Lung (tissue), 11 donors: ENCODE measurements at regions not wholly inside any gene's neighbourhood (a gene's known extent, or its start where the extent isn't known, plus 50 kb on each side); places are given as distances from the start of the nearest gene placed in this dataset.
"Not testable (repeated sequence)": the region's sequence is repeated elsewhere in the genome, so short reads cannot be mapped to it uniquely, and the experiment has no call there.

ENCODE experiments used
- ATAC-seq: fragments of 200-7000 bp; cut with Tn5 transposase; one replicate; pipeline ENCODE4 v1.9.1; 2020; ENCODE audit warnings: moderate number of reproducible peaks; ENCODE audit not compliant: insufficient read depth, low FRiP score
- DNase-seq, 3 donors: peaks; one replicate each; pipeline ENCODE4 v3.0.0-alpha.2; 2013 to 2017
- H3K27ac ChIP-seq, 2 donors: one replicate each; pipeline ENCODE4 v1.5.1; 2013; ENCODE audit warnings: mild to moderate bottlenecking in 2 of 2, moderate library complexity in 2 of 2, control low read depth in 1 of 2, inconsistent platforms in 1 of 2, low read depth in 1 of 2, low read length in 1 of 2
- H3K27me3 ChIP-seq, 3 donors: one replicate each; pipeline ENCODE4 v1.5.1; 2013; ENCODE audit warnings: low read length in 2 of 3; ENCODE audit not compliant: control insufficient read depth in 3 of 3, insufficient read depth in 3 of 3
- H3K36me3 ChIP-seq, 4 donors: one replicate each; pipeline ENCODE4 v1.5.1; 2013; ENCODE audit warnings: low read length in 4 of 4, mild to moderate bottlenecking in 1 of 4, moderate library complexity in 1 of 4; ENCODE audit not compliant: control insufficient read depth in 4 of 4, insufficient read depth in 4 of 4
- H3K4me1 ChIP-seq, 5 donors: one replicate each; pipeline ENCODE4 v1.5.1; 2013; ENCODE audit warnings: low read length in 5 of 5, mild to moderate bottlenecking in 2 of 5, moderate library complexity in 1 of 5; ENCODE audit not compliant: control insufficient read depth in 5 of 5, insufficient read depth in 5 of 5
- H3K4me3 ChIP-seq: one replicate; pipeline ENCODE4 v1.5.1; 2013; ENCODE audit warnings: mild to moderate bottlenecking, control low read depth, moderate library complexity
- H3K9ac ChIP-seq, 2 donors: one replicate each; pipeline ENCODE4 v1.5.1; 2013; ENCODE audit warnings: low read length in 2 of 2, control low read depth in 1 of 2; ENCODE audit not compliant: insufficient read depth in 1 of 2
- H3K9me3 ChIP-seq, 4 donors: one replicate each; pipeline ENCODE4 v1.5.1; 2013; ENCODE audit warnings: low read length in 3 of 4, mild to moderate bottlenecking in 1 of 4, moderate library complexity in 1 of 4; ENCODE audit not compliant: control insufficient read depth in 4 of 4, insufficient read depth in 3 of 4
- WGBS, 2 donors: extraction: QIAGEN DNeasy Blood & Tissue Kit; methylation state at CpG; one replicate each; pipeline ENCODE4 v1.1.7; 2013; 5-methylcytosine and 5-hydroxymethylcytosine counted together
- TF ChIP-seq, protein P1 (sequence below): IDR thresholded peaks from 2 replicates; pipeline ENCODE4 v1.5.1; 2012; ENCODE audit warnings: mild to moderate bottlenecking; ENCODE audit errors: control extremely low read depth, extremely low read depth
- donor health status: control.
- donor health status: control.
- donor health status: Bipolar disorder and iron deficiency.
- donor health status: healthy.
- donor health status: DM: yes; HTN: yes; CAD: no.

DNA sequence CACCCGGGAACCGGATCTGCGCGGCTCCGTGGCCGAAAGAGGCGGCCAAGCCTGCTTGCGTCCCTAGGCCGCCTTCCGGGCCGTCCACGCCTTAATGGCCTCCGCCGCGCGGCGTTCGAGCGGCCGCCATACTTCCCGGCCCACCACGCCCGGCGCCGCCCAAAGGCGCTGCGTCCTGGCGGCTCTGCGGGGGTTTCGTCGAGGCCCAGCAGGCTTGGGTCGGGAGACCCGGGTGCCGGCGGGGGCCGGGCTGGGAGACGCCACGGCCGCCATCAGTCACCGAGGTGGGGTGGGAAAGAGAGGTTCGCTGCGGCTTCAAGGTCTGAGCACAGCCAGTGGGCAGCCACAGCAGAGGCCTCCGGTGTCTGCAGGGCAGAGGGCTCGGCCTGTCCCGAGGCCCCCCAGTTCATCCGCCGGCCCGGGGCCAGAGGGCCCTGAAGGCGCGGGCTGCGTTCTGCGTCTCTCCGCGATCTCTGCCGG is 545.8 kb upstream of the CDH10 start:
- TF ChIP-seq, protein P1, sequence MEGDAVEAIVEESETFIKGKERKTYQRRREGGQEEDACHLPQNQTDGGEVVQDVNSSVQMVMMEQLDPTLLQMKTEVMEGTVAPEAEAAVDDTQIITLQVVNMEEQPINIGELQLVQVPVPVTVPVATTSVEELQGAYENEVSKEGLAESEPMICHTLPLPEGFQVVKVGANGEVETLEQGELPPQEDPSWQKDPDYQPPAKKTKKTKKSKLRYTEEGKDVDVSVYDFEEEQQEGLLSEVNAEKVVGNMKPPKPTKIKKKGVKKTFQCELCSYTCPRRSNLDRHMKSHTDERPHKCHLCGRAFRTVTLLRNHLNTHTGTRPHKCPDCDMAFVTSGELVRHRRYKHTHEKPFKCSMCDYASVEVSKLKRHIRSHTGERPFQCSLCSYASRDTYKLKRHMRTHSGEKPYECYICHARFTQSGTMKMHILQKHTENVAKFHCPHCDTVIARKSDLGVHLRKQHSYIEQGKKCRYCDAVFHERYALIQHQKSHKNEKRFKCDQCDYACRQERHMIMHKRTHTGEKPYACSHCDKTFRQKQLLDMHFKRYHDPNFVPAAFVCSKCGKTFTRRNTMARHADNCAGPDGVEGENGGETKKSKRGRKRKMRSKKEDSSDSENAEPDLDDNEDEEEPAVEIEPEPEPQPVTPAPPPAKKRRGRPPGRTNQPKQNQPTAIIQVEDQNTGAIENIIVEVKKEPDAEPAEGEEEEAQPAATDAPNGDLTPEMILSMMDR: no peak
- WGBS, 2 donors: 94 to 95% methylated on average over 55 of the region's 55 CpGs
- H3K9ac ChIP-seq: no peak overlapping the region
- ATAC-seq (no peak), DNase-seq (no peak)
- H3K4me1 ChIP-seq: no peaks in the 10 kb centered on the region
- H3K36me3 ChIP-seq: no peaks in the 10 kb centered on the region
- no peaks in the 10 kb centered on the region for H3K27me3 ChIP-seq
- peaks cover 0 to 2% (median under 1%) of the 10 kb centered on the region in 4 donors for H3K9me3 ChIP-seq
- no peak overlapping the region for H3K27ac ChIP-seq
- no peak overlapping the region for H3K4me3 ChIP-seq

DNA sequence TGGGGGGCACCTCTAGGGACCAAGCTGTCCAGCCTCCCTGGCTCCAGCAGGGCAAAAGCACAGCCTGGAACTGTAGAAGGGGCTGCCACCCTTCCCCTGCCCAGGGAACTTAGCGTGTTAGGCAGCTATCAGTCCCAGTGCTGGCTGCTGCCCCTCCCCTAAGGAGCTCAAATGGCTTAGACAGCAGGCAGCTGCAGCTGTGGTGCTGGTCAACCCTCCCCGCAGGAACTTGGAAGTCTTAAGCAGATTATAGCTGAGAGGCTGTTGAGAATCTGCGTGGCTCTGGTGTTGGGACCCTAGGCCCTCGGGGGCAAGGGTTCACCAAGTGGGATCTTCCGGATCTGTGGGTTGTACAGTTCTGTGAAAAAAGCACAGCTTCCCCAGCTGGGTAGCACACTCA is 536.5 kb upstream of the CDH10 start:
- ATAC-seq (no peak), DNase-seq (no peak)
- 88 to 94% methylated on average over 5 of the region's 5 CpGs for WGBS, 2 donors

DNA sequence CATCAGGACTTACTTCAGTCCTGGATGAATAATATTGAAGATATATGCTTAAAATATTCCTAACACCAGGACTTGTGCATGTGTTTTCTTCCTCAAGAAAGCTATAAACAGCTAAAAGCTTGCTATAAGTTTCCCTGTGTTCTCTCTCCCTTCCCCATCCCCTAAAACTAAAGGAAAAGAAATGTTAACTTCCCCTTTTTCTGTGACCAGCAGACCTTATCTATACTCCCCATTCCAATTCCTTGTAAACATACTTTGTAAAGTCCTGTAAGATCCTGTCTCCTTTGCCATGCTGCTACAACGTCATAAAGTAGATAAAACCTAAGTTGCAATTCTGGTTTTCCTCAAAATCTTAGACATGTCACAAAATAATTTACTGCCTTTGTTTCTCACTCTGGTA is 517.8 kb upstream of the CDH10 start:
- not testable (repeated sequence) for H3K36me3 ChIP-seq, H3K9me3 ChIP-seq, DNase-seq, H3K27me3 ChIP-seq, H3K9ac ChIP-seq, H3K4me3 ChIP-seq, H3K4me1 ChIP-seq, H3K27ac ChIP-seq, ATAC-seq
- WGBS, 2 donors: 0% methylated on average over 1 of the region's 1 CpG

More for the DNA sequence above, 536.5 kb upstream of the CDH10 start:
- Histone ChIP-seq H3K9me3 (peaks cover 0 to 3% (median 0%) of the 10 kb centered on the region in 4 donors), H3K36me3 (no peaks in the 10 kb centered on the region), H3K9ac (no peak overlapping the region), H3K27ac (no peak overlapping the region), H3K27me3 (no peaks in the 10 kb centered on the region), H3K4me1 (no peaks in the 10 kb centered on the region), H3K4me3 (no peak overlapping the region)
- TF ChIP-seq, protein P1: no peak

DNA sequence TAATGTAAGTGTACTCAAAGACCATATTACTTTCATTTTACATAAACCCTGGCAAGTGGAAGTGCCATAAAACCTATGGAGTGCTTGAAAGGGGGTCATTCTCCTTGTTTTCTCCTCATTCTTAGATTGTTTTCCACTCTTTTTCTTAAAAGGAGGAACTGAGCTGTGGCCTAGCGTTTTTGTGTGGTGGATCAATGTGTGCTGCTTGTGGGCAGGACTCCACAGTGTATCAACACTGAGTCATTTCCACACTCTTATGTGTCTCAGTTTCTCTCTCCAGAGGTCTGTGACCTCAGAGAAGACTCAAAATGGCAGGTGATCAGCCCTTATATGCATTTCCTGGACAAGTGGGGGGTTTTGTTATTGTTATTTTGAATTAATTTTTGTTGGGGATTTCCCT is 516.1 kb upstream of the CDH10 start:
- Histone ChIP-seq H3K9ac (no peak overlapping the region), H3K36me3 (no peaks in the 10 kb centered on the region), H3K9me3 (no peaks in the 10 kb centered on the region), H3K4me3 (no peak overlapping the region), H3K27ac (no peak overlapping the region), H3K4me1 (no peaks in the 10 kb centered on the region), H3K27me3 (no peaks in the 10 kb centered on the region)
- WGBS, 2 donors: 66 to 73% methylated on average over 1 of the region's 1 CpG
- ATAC-seq (no peak), DNase-seq (no peak)
- TF ChIP-seq, protein P1: no peak
